NB4 (cell line): ENCODE measurements at regions not wholly inside any gene's neighbourhood (a gene's known extent, or its start where the extent isn't known, plus 50 kb on each side); places are given as distances from the start of the nearest gene placed in this dataset.

Experiments
- DNase-seq: peaks from one replicate; pipeline ENCODE4 v3.0.0; 2010; ENCODE audit warnings: low read depth
- H3K4me3 ChIP-seq: one replicate; pipeline ENCODE4 v1.5.1; 2011; ENCODE audit warnings: mild to moderate bottlenecking, low read depth, low read length, moderate library complexity
- CTCF ChIP-seq: IDR thresholded peaks from one replicate; pipeline ENCODE4 v1.5.1; 2012; ENCODE audit warnings: low read depth, low read length
- MAX ChIP-seq: IDR thresholded peaks from 2 replicates; pipeline ENCODE4 v1.6.1; 2011; ENCODE audit warnings: low read depth, low read length
- MYC ChIP-seq: IDR thresholded peaks from 2 replicates; pipeline ENCODE4 v1.6.1; 2011; ENCODE audit warnings: low read depth, low read length
- POLR2A ChIP-seq: IDR thresholded peaks from 2 replicates; pipeline ENCODE4 v1.6.1; 2011; ENCODE audit warnings: mild to moderate bottlenecking; ENCODE audit not compliant: insufficient read length; ENCODE audit errors: extremely low read depth

DNA sequence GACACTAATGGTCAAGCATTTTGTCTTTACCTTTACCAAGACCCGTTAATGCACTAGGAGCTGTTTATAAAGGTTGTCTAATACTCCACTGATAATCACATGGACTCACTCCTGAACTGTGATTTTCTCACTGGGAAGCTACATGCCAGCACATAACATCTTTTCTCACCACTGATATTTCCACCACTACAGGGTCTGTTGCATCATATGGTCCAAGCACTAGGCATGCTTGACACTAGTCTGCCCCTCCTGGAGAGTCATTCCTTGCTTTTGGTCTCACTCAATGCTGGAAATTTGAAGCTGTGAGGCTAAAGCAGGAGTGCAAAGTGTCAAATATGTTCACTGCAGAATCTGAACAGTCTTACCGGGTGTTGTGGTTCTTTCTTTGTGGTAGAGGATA is 1576.8 kb downstream of the CDH8 start:
- TF ChIP-seq CTCF, result no peak
- no peak for TF ChIP-seq MYC
- TF ChIP-seq POLR2A, result no peak
- no peak for TF ChIP-seq MAX
- H3K4me3 ChIP-seq, result no peak overlapping the region
- no peak for DNase-seq

- no peak for DNase-seq
- no peak for TF ChIP-seq MYC
- no peak overlapping the region for H3K4me3 ChIP-seq
These were observed 1578.0 kb downstream of the CDH8 start for GRCh38 chr16:60458255-60458654.

- no peak for DNase-seq
- TF ChIP-seq CTCF (no peak), MAX (no peak), POLR2A (no peak), MYC (no peak)
- no peak overlapping the region for H3K4me3 ChIP-seq
These were observed 1583.6 kb downstream of the CDH8 start for GRCh38 chr16:60452646-60453045.

GRCh38 chr16:60438894-60439293 is 1597.3 kb downstream of the CDH8 start:
- no peak overlapping the region for H3K4me3 ChIP-seq
- no peak for DNase-seq
- TF ChIP-seq POLR2A (no peak), MYC (no peak), CTCF (no peak), MAX (no peak)

DNA sequence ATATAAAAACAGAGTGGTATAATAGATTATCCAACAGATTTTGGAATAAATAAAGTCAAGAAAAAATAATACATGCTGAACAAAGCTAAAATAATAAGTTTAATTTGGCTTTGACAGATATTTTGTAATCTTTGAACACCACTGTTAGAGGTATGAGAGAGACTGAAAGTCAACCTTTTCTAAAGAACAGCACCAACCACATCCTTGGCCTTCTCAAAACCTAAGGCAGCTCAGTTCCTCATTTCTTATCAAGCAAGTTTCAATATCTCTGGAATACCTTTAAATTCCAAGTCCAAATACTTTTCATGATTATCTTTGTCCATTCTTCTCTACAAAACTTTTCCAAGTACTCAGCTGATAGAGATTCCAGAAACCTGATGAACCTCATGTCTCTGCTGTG is 1603.8 kb downstream of the CDH8 start:
- TF ChIP-seq MYC (no peak), POLR2A (no peak), CTCF (no peak), MAX (no peak)
- DNase-seq, result no peak
- no peak overlapping the region for H3K4me3 ChIP-seq

GRCh38 chr16:60419859-60420258 is 1616.4 kb downstream of the CDH8 start:
- no peak for DNase-seq
- TF ChIP-seq MAX (no peak), CTCF (no peak)
- H3K4me3 ChIP-seq, result no peak overlapping the region

- DNase-seq, result no peak
- TF ChIP-seq MAX, result no peak
- TF ChIP-seq CTCF, result no peak
- no peak for TF ChIP-seq POLR2A
- no peak for TF ChIP-seq MYC
- H3K4me3 ChIP-seq, result no peak overlapping the region
These were observed 1621.6 kb downstream of the CDH8 start for GRCh38 chr16:60414613-60415012.
